ENCODE measurements at regions not wholly inside any gene's neighbourhood (a gene's known extent, or its start where the extent isn't known, plus 50 kb on each side); places are given as distances from the start of the nearest gene placed in this dataset.

GRCh38 chr7:131699323-131699722, 142.9 kb upstream of the PODXL start:
- TF ChIP-seq CTCF (IDR thresholded peaks at IDR 0.05; ENCODE audit: borderline replicate concordance, extremely low read depth, low read length, poor library complexity, severe bottlenecking) (no peak), EZH2 (IDR thresholded peaks at IDR 0.05; ENCODE audit: borderline replicate concordance, low read depth, low read length, severe bottlenecking) (no peak)
